Adipocyte (in vitro differentiated cells): ENCODE measurements at regions not wholly inside any gene's neighbourhood (a gene's known extent, or its start where the extent isn't known, plus 50 kb on each side); places are given as distances from the start of the nearest gene placed in this dataset.

Experiments
- DNase-seq: peaks from one replicate; pipeline ENCODE4 v3.0.0-alpha.2; 2015; ENCODE audit warnings: low read depth
- H3K27me3 ChIP-seq: replicated peaks from 2 replicates; pipeline ENCODE4 v1.7.0; 2013; ENCODE audit warnings: mild to moderate bottlenecking, low read length, moderate library complexity; ENCODE audit not compliant: control insufficient read depth, insufficient read depth
- H3K36me3 ChIP-seq: 2 replicates; pipeline ENCODE4 v1.7.0; 2013; ENCODE audit warnings: low read length, mild to moderate bottlenecking, moderate library complexity; ENCODE audit not compliant: control insufficient read depth, insufficient read depth, severe bottlenecking
- H3K4me1 ChIP-seq: 2 replicates; pipeline ENCODE4 v1.7.0; 2013; ENCODE audit warnings: mild to moderate bottlenecking, low read length, moderate library complexity; ENCODE audit not compliant: control insufficient read depth, insufficient read depth
- H3K4me3 ChIP-seq: 2 replicates; pipeline ENCODE4 v1.7.0; 2013; ENCODE audit warnings: mild to moderate bottlenecking, low read length, moderate library complexity
- H3K9ac ChIP-seq: 2 replicates; pipeline ENCODE4 v1.7.0; 2013; ENCODE audit warnings: mild to moderate bottlenecking, low read length, moderate library complexity
- H3K9me3 ChIP-seq: 2 replicates; pipeline ENCODE4 v1.7.0; 2013; ENCODE audit warnings: mild to moderate bottlenecking, low read length, moderate library complexity; ENCODE audit not compliant: control insufficient read depth

DNA sequence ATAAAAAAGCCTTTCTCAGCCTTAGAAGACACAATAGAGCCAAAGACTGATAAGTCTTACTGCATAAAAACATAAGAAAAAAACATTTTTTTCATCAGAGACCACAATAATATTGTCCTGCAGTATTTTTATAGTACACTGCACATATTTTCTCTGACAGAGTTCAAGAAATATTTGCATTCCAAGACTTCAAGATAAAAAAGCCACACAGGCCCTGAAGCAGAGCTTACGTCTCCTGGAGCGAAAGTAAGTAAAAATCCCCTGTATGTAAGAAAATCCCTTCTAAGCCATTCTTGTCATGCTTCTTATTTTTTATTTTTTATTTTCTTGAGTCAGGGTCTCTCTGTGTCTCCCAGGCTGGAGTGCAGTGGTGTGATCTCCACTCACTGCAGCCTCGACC lies 755.9 kb downstream of the LIG4 start:
- DNase-seq: peak; percentile 87
- peaks cover 2% of the 10 kb centered on the region for H3K9me3 ChIP-seq
- no peaks in the 10 kb centered on the region for H3K36me3 ChIP-seq
- no peak overlapping the region for H3K4me3 ChIP-seq
- H3K4me1 ChIP-seq: no peaks in the 10 kb centered on the region
- no peak overlapping the region for H3K9ac ChIP-seq
- no peaks in the 10 kb centered on the region for H3K27me3 ChIP-seq

DNA sequence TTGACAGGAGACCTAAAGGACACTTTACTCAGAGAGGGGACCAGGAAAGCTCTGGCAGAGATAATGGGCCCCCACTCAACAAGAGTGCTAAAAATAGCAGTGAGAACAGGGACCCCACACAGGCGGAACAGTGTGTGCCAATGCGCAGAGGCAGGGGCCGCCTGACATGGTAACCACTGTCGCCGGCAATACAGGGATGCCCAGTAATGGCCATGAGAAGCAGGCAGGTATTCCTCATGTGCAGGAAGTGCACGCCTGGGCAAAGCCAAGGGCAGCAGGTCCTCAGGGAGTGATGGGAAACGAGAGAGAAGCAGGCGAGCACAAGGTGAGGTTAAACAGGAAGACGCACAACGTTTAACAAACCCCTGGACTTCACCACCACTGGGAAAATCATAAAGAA lies 757.1 kb downstream of the LIG4 start:
- Histone ChIP-seq H3K9ac (no peak overlapping the region), H3K27me3 (no peaks in the 10 kb centered on the region), H3K36me3 (no peaks in the 10 kb centered on the region), H3K4me3 (no peak overlapping the region), H3K4me1 (no peaks in the 10 kb centered on the region), H3K9me3 (peaks cover 2% of the 10 kb centered on the region)
- DNase-seq: no peak

DNA sequence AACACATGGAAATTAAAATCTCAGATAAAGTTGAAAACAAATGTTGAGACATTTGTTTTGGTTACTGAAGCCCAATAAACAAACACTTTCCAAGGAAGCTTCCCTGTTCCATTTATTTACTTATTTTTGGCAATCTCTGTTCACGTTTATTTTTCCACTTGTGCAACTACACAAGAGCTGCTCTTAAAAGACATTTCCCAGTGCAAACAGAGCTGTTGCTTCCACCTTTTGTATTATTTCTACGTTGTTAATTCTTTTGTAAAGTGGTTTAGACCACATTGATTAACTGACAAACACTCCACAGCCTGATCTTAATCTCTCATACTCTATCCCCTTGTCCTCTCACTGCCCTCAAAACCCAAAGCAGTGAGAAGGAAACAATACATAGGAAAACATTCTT lies 757.6 kb downstream of the LIG4 start:
- Histone ChIP-seq H3K9me3 (peaks cover 2% of the 10 kb centered on the region), H3K4me1 (no peaks in the 10 kb centered on the region), H3K27me3 (no peaks in the 10 kb centered on the region), H3K36me3 (no peaks in the 10 kb centered on the region), H3K9ac (no peak overlapping the region), H3K4me3 (no peak overlapping the region)
- DNase-seq: no peak

DNA sequence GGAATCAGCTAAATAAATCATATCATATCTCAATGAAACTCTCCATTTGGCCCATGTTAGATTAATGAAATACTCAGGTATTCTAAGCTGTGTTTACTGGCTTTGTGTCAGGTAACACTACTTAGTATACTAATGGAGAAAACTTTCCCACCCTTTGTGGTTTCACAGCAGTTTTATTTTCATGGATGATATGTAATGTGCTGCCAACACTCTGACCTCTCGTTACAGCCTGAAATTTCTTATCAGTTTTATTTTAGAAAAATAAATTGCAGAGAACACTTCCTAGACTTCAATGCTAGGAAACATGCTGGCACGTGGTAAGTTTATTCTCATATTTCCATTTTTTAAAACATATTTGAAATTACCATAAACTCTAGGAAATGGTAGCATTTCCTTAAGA lies 758.9 kb downstream of the LIG4 start:
- Histone ChIP-seq H3K4me1 (no peaks in the 10 kb centered on the region), H3K27me3 (no peaks in the 10 kb centered on the region), H3K9me3 (peaks cover 2% of the 10 kb centered on the region), H3K36me3 (no peaks in the 10 kb centered on the region), H3K9ac (no peak overlapping the region), H3K4me3 (no peak overlapping the region)
- DNase-seq: no peak

DNA sequence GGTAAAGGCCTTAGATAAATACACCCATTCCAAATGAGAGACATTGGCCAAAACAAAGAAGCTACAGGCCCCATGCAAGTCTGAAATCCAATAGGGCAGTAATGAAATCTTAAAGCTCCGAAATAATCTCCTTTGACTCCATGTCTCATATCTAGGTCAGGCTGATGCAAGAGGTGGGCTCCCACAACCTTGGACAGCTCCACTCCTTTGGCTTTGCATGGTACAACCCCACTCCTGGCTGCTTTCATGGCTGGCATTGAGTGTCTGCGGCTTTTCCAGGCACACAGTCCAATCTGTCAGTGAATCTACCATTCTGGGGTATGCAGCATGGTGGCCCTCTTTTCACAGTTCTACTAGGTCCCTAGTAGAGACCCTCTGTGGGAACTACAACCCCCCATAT lies 762.5 kb downstream of the LIG4 start:
- Histone ChIP-seq H3K27me3 (no peaks in the 10 kb centered on the region), H3K9me3 (peaks cover 2% of the 10 kb centered on the region), H3K9ac (no peak overlapping the region), H3K36me3 (no peaks in the 10 kb centered on the region), H3K4me3 (no peak overlapping the region), H3K4me1 (no peaks in the 10 kb centered on the region)
- DNase-seq: no peak

DNA sequence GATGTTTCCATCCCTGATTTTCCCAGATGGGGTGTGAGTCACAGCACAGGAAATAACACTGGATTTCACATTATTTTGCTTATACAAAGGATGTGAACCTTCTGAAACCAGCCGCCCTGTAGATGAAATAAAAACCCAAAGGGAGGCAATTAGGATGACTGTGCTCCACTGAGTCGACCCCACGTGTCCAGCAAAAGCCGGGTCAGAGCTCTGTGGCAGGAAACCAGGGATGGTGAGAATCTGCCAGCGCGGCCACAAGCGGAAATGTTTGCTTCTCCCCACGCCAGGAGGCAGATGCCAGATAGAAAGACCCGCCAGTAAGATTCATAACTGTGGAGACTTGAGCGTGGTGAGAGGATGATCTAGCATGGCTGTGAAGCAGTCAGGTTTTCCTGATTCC lies 764.4 kb downstream of the LIG4 start:
- no peak overlapping the region for H3K4me3 ChIP-seq
- H3K9ac ChIP-seq: no peak overlapping the region
- H3K36me3 ChIP-seq: no peaks in the 10 kb centered on the region
- peak; percentile 92 for DNase-seq
- H3K9me3 ChIP-seq: peaks cover 2% of the 10 kb centered on the region
- H3K4me1 ChIP-seq: no peaks in the 10 kb centered on the region
- H3K27me3 ChIP-seq: no peaks in the 10 kb centered on the region

DNA sequence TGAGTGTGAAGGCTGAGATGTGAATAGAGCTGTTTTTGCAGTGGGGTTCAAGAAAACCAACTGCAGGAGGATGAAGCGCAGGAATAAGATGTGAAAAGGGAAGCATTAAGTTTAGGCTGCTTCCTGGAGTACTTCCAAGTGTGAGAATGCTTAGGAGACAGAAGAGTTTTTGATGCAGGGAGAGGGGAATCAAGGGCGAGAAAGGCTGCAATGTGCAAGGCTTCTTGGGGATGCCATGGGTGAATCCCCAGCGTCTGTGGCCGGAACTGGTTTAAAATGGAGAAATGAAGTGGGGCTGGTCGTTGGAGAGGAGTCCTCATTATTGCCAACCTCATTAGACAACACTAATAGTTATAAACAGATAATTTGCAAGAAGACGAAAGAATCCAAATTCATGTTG lies 764.9 kb downstream of the LIG4 start:
- Histone ChIP-seq H3K4me3 (no peak overlapping the region), H3K27me3 (no peaks in the 10 kb centered on the region)
- no peak for DNase-seq

DNA sequence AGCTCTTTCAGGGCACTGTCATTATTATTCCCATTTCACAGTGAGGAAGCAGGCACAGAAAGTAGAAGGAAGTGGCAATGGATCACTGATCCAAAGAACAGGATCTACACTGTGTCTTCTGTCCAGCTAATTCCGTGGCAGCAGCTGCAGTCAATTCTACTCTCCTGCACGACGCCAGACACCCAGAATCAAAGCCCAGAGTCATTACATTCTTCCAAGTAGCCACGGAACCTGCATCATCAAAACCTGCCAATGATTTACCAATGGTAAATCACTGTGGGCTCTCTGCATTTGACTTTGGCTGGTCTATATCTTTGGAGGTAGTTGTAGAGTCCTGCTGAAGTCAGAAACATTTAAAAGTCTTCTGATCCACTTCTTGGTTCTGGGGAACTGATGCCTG lies 767.7 kb downstream of the LIG4 start:
- H3K9me3 ChIP-seq: no peaks in the 10 kb centered on the region
- H3K4me1 ChIP-seq: no peaks in the 10 kb centered on the region
- no peak for DNase-seq
- no peaks in the 10 kb centered on the region for H3K36me3 ChIP-seq
- H3K27me3 ChIP-seq: no peaks in the 10 kb centered on the region
- no peak overlapping the region for H3K4me3 ChIP-seq
- no peak overlapping the region for H3K9ac ChIP-seq

More for the DNA sequence above, 764.9 kb downstream of the LIG4 start:
- no peaks in the 10 kb centered on the region for H3K36me3 ChIP-seq
- H3K9ac ChIP-seq: no peak overlapping the region
- H3K4me1 ChIP-seq: no peaks in the 10 kb centered on the region
- peaks cover 2% of the 10 kb centered on the region for H3K9me3 ChIP-seq

DNA sequence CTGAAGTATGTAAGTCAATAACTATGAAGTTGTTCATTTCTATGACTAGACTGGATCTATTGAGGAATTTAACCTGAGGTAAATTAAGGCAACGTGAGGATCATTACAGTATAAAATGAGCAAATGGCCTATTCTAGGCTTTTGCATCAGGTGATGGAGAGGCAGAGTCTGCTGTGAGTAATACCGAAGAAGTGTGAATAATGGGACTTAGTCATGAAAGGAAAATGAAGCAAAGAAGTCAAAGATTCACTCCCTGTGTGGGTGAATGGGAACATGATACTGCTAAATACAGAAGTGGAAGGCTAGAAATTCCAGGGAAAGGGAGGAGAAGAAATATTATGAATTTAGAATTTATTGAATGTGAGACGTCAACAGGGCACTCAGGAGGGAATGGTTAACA lies 774.1 kb downstream of the LIG4 start:
- Histone ChIP-seq H3K9me3 (no peaks in the 10 kb centered on the region), H3K4me3 (no peak overlapping the region), H3K36me3 (no peaks in the 10 kb centered on the region), H3K4me1 (no peaks in the 10 kb centered on the region), H3K27me3 (no peaks in the 10 kb centered on the region), H3K9ac (no peak overlapping the region)
- DNase-seq: peak; percentile 55

DNA sequence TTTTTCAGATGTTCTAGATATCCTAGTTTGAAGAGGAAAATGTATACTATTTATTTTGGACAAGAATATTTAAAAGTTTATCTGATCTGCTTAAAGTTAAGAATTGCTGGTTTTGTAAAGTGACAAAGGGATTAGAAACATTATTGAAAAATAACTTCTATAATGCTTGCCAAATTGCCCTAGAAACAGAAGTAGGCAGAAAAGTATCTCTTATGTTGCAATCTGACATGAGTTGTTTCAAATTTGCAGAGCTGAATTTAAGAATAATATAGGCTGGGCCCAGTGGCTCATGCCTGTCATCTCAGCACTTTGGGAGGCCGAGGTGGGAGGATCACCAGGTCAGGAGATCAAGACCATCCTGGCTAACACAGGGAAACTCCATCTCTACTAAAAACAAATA lies 777.1 kb downstream of the LIG4 start:
- H3K9ac ChIP-seq: no peak overlapping the region
- no peak overlapping the region for H3K4me3 ChIP-seq
- no peaks in the 10 kb centered on the region for H3K27me3 ChIP-seq
- H3K36me3 ChIP-seq: no peaks in the 10 kb centered on the region
- no peaks in the 10 kb centered on the region for H3K4me1 ChIP-seq
- peak; percentile 80 for DNase-seq
- no peaks in the 10 kb centered on the region for H3K9me3 ChIP-seq

DNA sequence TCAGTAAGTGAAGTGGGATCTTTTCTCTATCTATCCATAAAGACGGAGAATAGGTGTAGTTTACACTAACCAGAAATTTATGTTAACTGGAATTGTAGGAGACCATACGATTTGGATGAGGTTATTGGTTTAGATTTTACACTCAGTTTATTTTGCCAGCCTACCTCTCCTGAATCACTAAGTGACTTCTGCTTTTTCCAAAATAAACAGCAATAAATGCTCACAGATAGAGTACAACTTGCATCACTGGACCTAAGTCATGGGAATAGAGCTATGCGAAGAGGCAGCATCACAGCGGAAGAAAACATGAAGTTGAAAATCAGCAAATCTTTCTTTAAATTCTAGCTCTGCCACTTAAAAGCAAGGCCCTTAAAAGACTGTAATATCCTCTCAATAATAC lies 781.0 kb downstream of the LIG4 start:
- H3K36me3 ChIP-seq: no peaks in the 10 kb centered on the region
- no peak overlapping the region for H3K9ac ChIP-seq
- DNase-seq: no peak
- H3K9me3 ChIP-seq: no peaks in the 10 kb centered on the region
- H3K27me3 ChIP-seq: no peaks in the 10 kb centered on the region
- H3K4me1 ChIP-seq: no peaks in the 10 kb centered on the region
- no peak overlapping the region for H3K4me3 ChIP-seq

DNA sequence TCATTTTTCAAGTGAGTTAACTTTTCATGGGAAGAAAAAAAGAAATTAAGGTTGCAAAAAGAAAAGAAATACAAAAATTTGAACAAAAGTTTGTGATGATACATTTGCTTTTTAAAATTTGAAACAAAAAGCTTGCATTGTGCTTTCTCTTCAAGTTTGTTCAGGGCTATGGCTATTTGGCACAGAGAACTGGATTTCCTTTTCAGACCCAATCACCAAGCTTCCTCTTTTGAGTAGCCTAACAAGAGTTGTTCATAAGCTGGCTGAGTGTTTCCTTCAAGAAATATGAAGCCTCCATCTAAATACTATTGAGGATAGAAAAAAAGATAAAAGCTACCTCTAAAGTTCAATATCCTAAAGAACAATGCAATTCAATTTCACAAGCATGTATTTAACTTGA lies 787.8 kb downstream of the LIG4 start:
- no peak overlapping the region for H3K9ac ChIP-seq
- no peaks in the 10 kb centered on the region for H3K9me3 ChIP-seq
- H3K27me3 ChIP-seq: no peaks in the 10 kb centered on the region
- no peak overlapping the region for H3K4me3 ChIP-seq
- no peaks in the 10 kb centered on the region for H3K36me3 ChIP-seq
- no peaks in the 10 kb centered on the region for H3K4me1 ChIP-seq
- DNase-seq: no peak
